CD4-positive, alpha-beta T cell treated with Interleukin-12 subunit alpha and Interleukin-12 subunit beta, for 1 hour (primary cell): ENCODE measurements at regions not wholly inside any gene's neighbourhood (a gene's known extent, or its start where the extent isn't known, plus 50 kb on each side); places are given as distances from the start of the nearest gene placed in this dataset.
"Not testable (repeated sequence)": the region's sequence is repeated elsewhere in the genome, so short reads cannot be mapped to it uniquely, and the experiment has no call there.

Source experiments
- DNase-seq: peaks from one replicate; pipeline ENCODE4 v3.0.0-alpha.2; 2020

DNA sequence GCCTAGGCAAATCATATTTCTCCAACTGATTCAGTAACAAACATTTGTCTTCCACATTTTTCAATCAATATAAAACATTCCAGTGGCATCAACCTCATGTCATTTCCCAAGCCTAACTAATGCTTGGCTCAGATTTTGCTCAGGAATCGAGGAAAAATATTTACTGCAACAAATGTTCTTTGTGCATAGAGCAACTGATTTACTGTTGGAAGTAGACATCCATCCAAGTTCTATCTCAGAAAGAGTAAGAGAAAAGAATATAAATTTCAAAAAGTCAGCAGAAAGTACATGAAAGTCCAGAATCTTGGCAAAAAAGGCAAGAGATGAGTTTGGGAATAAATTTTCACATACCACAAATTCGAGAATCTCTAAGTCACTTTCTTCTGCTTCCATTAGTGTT is 2245.0 kb upstream of the RAG2 start:
- DNase-seq: no peak

- DNase-seq: no peak
Measured at GRCh38 chr11:38839071-38839470, 2241.0 kb upstream of the RAG2 start.

DNA sequence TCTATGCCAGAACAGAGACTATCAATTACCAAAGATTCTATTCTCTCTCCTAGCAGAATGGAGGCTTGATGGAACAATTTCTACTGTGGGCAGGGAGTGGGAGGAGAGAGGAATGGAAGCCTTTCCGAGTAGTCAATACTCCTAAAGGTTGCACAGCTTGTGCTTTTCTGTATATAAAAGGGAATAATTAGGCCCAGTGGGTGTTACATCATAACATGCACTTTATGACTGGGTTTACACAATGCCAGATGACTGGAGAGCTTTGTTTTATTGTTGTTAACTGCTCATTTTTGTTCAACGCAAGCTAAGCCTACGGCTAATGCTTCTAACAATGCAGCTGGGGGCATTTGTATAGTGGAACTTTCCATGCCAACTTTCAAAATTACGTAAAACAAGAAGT is 2237.9 kb upstream of the RAG2 start:
- no peak for DNase-seq

DNA sequence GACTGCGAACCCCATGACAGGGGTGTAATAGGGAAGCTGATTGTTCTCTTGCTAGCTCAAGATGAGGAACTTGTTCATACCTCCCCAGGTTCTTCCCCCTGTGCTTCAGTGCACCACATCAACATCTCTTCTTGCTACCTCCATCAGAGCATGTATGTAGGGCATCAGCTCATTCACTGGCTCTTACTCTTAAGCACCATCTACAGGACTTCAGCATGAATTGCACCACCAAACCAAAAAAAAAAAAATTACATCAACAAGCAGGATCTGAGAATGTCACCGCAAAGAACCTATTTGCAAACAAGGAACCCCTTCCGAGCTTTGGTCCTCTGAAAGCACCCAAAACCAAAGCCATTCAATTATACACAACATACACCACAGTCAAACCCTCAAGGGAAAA is 2226.5 kb upstream of the RAG2 start:
- no peak for DNase-seq

- DNase-seq: not testable (repeated sequence)
Measured at GRCh38 chr11:38821786-38822185, 2223.8 kb upstream of the RAG2 start.

DNA sequence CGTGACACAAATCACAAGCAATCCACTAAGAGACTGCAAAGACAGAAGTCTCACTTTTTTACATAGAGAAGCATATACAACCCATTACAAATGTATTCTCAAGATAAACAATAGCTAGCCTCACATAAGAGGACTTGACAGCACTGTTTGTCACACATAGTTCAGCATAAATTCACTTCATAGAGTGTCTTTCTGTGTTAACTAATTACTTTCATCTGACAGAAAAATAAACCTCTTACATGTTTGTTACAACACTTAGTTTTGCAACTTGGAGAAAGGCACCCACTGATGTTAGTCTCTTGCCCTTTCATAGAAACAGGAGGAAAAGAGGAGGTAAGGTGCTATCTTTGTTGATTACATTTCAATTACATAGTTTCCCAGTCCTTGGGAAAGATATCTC is 2221.9 kb upstream of the RAG2 start:
- DNase-seq: no peak

DNA sequence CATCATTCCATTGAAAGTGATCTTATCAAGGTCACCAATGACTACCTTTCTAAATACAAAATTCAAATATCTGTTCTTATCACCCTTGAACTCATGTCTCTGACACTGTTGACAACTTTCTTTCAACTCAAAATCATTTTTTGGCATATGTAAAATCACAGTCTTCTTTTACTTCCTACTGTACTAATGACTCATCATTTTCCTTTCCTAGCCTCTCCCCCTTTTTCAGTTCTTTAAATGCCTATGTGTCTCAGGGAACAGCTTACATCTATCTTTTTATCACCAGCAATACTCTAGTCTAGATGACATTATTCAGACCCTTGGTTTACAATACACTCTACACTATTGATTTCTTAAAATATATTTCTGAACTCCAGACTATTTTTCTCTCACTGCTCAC is 2220.7 kb upstream of the RAG2 start:
- no peak for DNase-seq

DNA sequence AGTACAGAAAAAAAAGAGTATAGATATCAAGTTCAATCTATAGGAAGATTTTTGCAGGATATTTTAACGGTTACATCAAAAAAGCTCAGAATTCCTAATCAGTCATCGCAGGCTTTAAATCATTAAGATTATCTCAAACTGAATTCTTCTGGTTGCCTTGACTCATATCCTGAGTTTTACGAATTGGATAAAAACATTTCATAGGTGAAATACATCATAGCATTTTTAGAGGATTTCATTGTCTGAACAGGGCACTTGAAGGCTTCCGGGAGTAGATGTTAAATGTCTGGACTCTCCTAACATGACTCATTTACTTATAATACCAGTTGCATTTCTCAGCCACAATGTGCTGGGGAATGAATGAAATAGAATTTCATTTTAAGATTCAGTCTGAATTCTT is 2216.6 kb upstream of the RAG2 start:
- DNase-seq: no peak

DNA sequence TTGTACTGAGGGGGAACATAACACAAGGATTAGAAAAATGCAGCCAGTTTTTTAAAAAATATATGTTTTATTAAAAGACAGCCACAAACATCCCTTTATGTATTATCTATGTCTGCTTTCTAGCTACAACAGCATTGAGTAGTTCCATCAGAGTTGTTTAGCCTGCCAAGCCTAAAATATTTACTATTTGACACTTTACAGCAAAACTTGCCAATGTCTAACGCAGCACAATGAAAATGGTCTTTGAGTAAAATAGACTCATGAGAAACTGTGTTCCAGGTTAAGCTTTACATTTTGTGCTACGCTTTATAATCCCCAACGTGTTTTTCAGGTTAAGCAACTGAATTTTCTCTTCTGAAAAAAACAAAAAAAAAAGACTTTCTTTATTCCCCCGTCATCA is 2211.5 kb upstream of the RAG2 start:
- no peak for DNase-seq

- no peak for DNase-seq
Measured at GRCh38 chr11:38796281-38796680, 2198.2 kb upstream of the RAG2 start.

DNA sequence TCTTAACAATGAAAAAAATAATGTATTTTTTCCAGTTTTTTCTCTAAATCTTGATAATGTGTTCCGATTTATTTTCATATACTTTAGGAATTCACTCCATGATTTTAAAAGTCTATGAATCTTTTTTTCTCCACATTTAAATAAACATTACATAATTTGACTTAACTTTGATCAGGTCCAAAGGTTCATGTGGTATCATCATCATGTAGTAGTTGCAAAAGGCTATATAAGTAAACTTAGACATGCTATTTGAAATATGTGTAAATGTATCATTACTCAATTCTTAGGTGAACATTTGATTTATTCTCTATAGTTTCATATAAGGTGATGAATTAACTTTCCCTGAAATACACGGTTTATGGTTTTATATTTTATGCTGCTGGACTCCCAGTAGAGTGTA is 2197.0 kb upstream of the RAG2 start:
- no peak for DNase-seq

GRCh38 chr11:38791346-38791961 is 2193.4 kb upstream of the RAG2 start:
- DNase-seq: peak; percentile 0

- no peak for DNase-seq
Measured at GRCh38 chr11:38788561-38788960, 2190.5 kb upstream of the RAG2 start.

DNA sequence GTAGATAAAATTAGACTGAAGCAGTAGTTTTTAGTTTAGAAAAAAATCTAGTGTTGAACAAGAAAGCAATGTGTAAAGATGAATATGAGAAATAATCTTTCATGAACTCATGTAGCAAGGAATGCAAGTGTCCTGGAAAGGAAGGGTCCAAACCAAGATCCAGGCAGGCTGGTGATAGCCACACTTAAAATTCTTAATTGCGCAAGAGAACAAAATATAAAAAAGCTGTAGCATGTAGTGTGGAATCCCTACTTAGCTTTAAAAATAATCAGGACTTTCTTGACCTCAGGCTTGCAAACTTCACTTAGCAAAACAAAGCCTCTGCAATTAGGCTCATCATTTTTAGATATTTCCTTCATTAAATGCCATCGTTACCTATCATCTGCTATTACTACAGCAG is 2186.1 kb upstream of the RAG2 start:
- DNase-seq: no peak

DNA sequence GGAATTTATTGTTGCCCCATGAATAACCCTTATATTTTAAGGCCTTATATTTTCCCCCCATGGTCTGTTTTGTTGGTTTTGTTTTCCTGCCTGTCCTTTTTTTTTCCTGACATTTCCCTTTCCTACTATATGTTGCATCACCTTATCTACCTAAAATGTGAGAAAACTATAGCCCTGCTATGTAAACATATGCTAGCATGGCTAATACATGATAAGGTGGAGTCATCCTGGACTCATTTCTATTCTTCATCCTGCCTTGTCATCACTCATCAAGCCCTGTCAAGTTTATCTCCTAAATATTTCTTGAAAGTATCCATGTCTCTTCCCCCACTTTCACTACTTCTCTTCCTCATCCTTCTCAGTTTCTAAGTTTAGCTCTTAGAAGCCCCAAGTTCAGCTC is 2168.8 kb upstream of the RAG2 start:
- DNase-seq: no peak

GRCh38 chr11:38759394-38759793 is 2161.4 kb upstream of the RAG2 start:
- DNase-seq: no peak

DNA sequence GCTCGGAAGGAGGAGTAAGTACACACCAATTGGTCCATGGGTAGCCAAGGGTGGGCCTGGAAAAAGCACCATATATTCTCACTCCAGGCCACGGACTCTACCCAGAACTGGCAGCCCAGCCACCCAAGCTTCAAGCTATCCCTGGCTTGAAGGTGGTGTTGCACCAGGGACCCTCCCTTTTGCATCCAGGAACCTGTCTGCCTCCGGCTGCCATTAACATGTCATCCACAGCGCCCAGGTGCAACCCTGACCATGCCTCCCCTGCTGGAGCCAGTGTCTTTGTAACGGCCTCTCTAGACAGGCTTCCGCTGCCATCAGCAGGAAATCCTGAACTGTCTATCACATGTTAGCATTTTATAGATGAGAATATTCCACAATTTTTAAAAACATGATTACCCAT is 2158.5 kb upstream of the RAG2 start:
- DNase-seq: no peak

DNA sequence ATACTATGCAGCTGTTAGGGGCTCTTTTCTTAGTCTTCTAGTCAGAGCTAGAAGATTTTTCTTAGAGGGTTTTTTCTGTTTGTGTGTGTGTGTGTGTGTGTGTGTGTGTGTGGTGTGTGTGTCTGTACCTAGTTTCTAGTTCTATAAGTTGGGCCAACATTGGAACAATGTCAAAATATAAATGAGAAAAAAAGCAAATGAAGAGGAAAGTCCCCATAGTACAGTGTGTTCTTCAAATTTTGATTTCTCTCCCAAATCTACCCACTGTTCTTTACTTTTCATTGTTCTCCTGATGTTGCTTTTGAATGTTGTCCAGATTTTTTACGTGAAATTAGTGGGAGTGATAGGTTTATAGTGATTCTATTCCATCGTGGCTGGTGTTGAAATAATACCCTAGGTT is 2153.4 kb upstream of the RAG2 start:
- no peak for DNase-seq

DNA sequence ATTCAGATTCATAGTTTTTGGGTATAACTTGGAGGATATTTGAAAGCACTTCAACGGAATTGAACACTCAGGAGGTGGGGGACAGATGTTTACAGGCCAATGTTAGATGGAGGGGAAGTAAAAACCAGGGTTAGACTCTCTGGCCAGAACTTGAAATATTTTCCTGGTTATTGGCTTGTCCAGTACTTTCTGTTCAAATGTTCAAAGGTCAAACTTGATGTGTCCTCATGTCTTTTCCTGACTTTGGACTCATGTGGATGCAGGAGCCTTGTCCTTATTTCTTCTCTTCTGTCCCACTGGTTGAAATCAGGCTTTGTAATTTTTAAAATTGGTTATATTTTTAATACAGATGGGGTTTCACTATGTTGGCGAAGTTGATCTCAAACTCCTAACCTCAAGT is 2148.5 kb upstream of the RAG2 start:
- not testable (repeated sequence) for DNase-seq

GRCh38 chr11:38723361-38723760 is 2125.3 kb upstream of the RAG2 start:
- no peak for DNase-seq

DNA sequence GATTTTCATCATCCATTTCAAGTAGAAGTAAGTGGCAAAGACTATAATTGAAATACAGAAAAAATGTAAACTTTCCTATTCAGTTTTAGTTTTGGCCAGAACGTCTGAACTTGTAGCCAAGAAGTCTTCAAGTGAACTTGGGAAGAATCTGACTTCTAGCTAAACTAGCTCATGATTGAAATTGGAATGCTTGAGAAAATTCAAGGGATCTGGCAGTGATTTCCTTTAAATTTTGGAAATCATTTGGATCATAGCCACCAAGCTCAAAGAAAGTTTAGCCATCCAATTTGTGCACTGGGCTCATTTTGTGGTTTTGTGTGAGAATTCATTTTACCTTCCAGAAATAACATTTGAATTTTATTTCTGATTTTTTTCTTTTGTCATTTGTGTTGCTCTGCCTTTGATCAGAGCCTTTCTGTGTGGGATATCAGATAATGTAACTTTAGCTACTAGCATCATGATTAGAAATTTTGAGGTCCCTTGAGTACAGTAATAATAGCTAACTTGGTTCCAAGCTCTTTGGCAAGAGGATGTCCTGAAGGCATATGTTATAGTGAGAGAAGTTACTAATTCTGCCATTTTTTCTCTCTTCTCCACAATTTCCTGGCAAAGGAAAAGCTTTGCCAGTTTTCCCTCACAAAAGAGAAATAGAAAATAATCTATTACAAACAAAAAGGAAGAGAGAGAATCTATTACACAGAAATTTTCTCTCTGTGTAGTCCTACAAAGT is 2123.7 kb upstream of the RAG2 start:
- DNase-seq: no peak

GRCh38 chr11:38718659-38719058 is 2120.6 kb upstream of the RAG2 start:
- DNase-seq: no peak

- no peak for DNase-seq
Measured at GRCh38 chr11:38718049-38718448, 2120.0 kb upstream of the RAG2 start.

DNA sequence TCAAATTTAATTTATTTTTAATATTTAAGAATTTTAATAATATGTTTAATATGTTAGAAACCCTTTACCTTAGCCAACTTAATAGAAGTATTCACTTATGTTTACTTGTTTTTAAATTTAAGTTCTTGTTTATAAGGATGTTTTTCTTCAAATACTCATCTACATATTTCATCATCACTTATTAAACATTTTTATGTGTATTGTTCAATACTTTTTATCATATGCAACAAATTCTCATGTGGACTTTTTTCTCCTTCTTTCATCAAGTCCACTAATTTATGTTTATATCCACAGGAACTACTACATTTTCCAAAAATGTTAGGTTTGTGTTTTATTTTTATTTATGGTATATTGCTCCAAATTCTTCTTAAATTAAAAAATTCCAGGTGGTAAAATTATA is 2113.1 kb upstream of the RAG2 start:
- DNase-seq: no peak

- DNase-seq: no peak
Measured at GRCh38 chr11:38710262-38710661, 2112.2 kb upstream of the RAG2 start.
